ENCODE measurements at regions not wholly inside any gene's neighbourhood (a gene's known extent, or its start where the extent isn't known, plus 50 kb on each side); places are given as distances from the start of the nearest gene placed in this dataset.

GRCh38 chr6:132084811-132085509 is 133.8 kb upstream of the CCN2 start:
- peak; percentile 60 for DNase-seq (ENCODE audit: low read depth, low spot score)
- in situ Hi-C loops (cut with HindIII; ENCODE audit: low pct_unique_long_range_greater_than_20kb, low sequenced_read_pairs): no loop called here

GRCh38 chr6:132082421-132082820 is 131.2 kb upstream of the CCN2 start:
- in situ Hi-C loops (cut with HindIII; ENCODE audit: low pct_unique_long_range_greater_than_20kb, low sequenced_read_pairs): no loop called here
- DNase-seq (ENCODE audit: low read depth, low spot score): no peak

- no peak for DNase-seq (ENCODE audit: low read depth, low spot score)
- in situ Hi-C loops (cut with HindIII; ENCODE audit: low pct_unique_long_range_greater_than_20kb, low sequenced_read_pairs): no loop called here
These were observed 130.2 kb upstream of the CCN2 start for GRCh38 chr6:132081338-132081737.

- no peak for DNase-seq (ENCODE audit: low read depth, low spot score)
- in situ Hi-C loops (cut with HindIII; ENCODE audit: low pct_unique_long_range_greater_than_20kb, low sequenced_read_pairs): no loop called here
These were observed 128.1 kb upstream of the CCN2 start for GRCh38 chr6:132079286-132079685.

GRCh38 chr6:132076452-132076851 is 125.3 kb upstream of the CCN2 start:
- DNase-seq (ENCODE audit: low read depth, low spot score): no peak
- in situ Hi-C loops (cut with HindIII; ENCODE audit: low pct_unique_long_range_greater_than_20kb, low sequenced_read_pairs): no loop called here

- DNase-seq (ENCODE audit: low read depth, low spot score): no peak
- in situ Hi-C loops (cut with HindIII; ENCODE audit: low pct_unique_long_range_greater_than_20kb, low sequenced_read_pairs): no loop called here
These were observed 121.7 kb upstream of the CCN2 start for GRCh38 chr6:132072831-132073230.

GRCh38 chr6:132072271-132072670 is 121.1 kb upstream of the CCN2 start:
- DNase-seq (ENCODE audit: low read depth, low spot score): no peak
- in situ Hi-C loops (cut with HindIII; ENCODE audit: low pct_unique_long_range_greater_than_20kb, low sequenced_read_pairs): no loop called here

GRCh38 chr6:132070356-132070755 is 119.2 kb upstream of the CCN2 start:
- in situ Hi-C loops (cut with HindIII; ENCODE audit: low pct_unique_long_range_greater_than_20kb, low sequenced_read_pairs): no loop called here
- no peak for DNase-seq (ENCODE audit: low read depth, low spot score)

- no peak for DNase-seq (ENCODE audit: low read depth, low spot score)
- in situ Hi-C loops (cut with HindIII; ENCODE audit: low pct_unique_long_range_greater_than_20kb, low sequenced_read_pairs): no loop called here
These were observed 117.6 kb upstream of the CCN2 start for GRCh38 chr6:132068766-132069165.

GRCh38 chr6:132067286-132067685 is 116.1 kb upstream of the CCN2 start:
- DNase-seq (ENCODE audit: low read depth, low spot score): no peak
- in situ Hi-C loops (cut with HindIII; ENCODE audit: low pct_unique_long_range_greater_than_20kb, low sequenced_read_pairs): no loop called here

- DNase-seq (ENCODE audit: low read depth, low spot score): no peak
- in situ Hi-C loops (cut with HindIII; ENCODE audit: low pct_unique_long_range_greater_than_20kb, low sequenced_read_pairs): no loop called here
These were observed 114.4 kb upstream of the CCN2 start for GRCh38 chr6:132065556-132065955.

GRCh38 chr6:132063738-132064137 is 112.6 kb upstream of the CCN2 start:
- in situ Hi-C loops (cut with HindIII; ENCODE audit: low pct_unique_long_range_greater_than_20kb, low sequenced_read_pairs): no loop called here
- peak; percentile 64 for DNase-seq (ENCODE audit: low read depth, low spot score)

GRCh38 chr6:132063204-132063603 is 112.0 kb upstream of the CCN2 start:
- in situ Hi-C loops (cut with HindIII; ENCODE audit: low pct_unique_long_range_greater_than_20kb, low sequenced_read_pairs): no loop called here

GRCh38 chr6:132062626-132063025 is 111.5 kb upstream of the CCN2 start:
- no peak for DNase-seq (ENCODE audit: low read depth, low spot score)
- in situ Hi-C loops (cut with HindIII; ENCODE audit: low pct_unique_long_range_greater_than_20kb, low sequenced_read_pairs): no loop called here

More at GRCh38 chr6:132063204-132063603, 112.0 kb upstream of the CCN2 start:
- DNase-seq (ENCODE audit: low read depth, low spot score): no peak

GRCh38 chr6:132061381-132061780 is 110.2 kb upstream of the CCN2 start:
- in situ Hi-C loops (cut with HindIII; ENCODE audit: low pct_unique_long_range_greater_than_20kb, low sequenced_read_pairs): no loop called here
- DNase-seq (ENCODE audit: low read depth, low spot score): peak; percentile 40

GRCh38 chr6:132060591-132060990 is 109.4 kb upstream of the CCN2 start:
- no peak for DNase-seq (ENCODE audit: low read depth, low spot score)
- in situ Hi-C loops (cut with HindIII; ENCODE audit: low pct_unique_long_range_greater_than_20kb, low sequenced_read_pairs): no loop called here

GRCh38 chr6:132058975-132059374 is 107.8 kb upstream of the CCN2 start:
- in situ Hi-C loops (cut with HindIII; ENCODE audit: low pct_unique_long_range_greater_than_20kb, low sequenced_read_pairs): no loop called here
- no peak for DNase-seq (ENCODE audit: low read depth, low spot score)

GRCh38 chr6:132054525-132054924 is 103.4 kb upstream of the CCN2 start:
- in situ Hi-C loops (cut with HindIII; ENCODE audit: low pct_unique_long_range_greater_than_20kb, low sequenced_read_pairs): no loop called here
- DNase-seq (ENCODE audit: low read depth, low spot score): no peak

- in situ Hi-C loops (cut with HindIII; ENCODE audit: low pct_unique_long_range_greater_than_20kb, low sequenced_read_pairs): no loop called here
- no peak for DNase-seq (ENCODE audit: low read depth, low spot score)
These were observed 102.3 kb upstream of the CCN2 start for GRCh38 chr6:132053511-132053910.

GRCh38 chr6:132052096-132052495 is 100.9 kb upstream of the CCN2 start:
- in situ Hi-C loops (cut with HindIII; ENCODE audit: low pct_unique_long_range_greater_than_20kb, low sequenced_read_pairs): no loop called here
- DNase-seq (ENCODE audit: low read depth, low spot score): no peak

Measured in SK-MEL-5 (cell line).